PC-9 (cell line): ENCODE measurements at regions not wholly inside any gene's neighbourhood (a gene's known extent, or its start where the extent isn't known, plus 50 kb on each side); places are given as distances from the start of the nearest gene placed in this dataset.

Experiments
- BruUV-seq: library from RNA; stranded (reverse); fragments of 400-500 nt; replicated peaks from 2 replicates; lab custom pipeline; 2021; lab: Mats Ljungman, UMichigan
- CTCF ChIA-PET: fragments of 300-600 bp; sonication (Branson Sonifier 250); formaldehyde crosslinking; loops from one replicate; lab custom pipeline; 2022; ENCODE audit warnings: antibody characterized with exemption; lab: Charles Lee
- POLR2A ChIA-PET: fragments of 300-600 bp; sonication (Branson Sonifier 250); formaldehyde crosslinking; loops from one replicate; lab custom pipeline; 2022; ENCODE audit warnings: antibody characterized with exemption; ENCODE audit not compliant: unreplicated experiment; lab: Charles Lee
- DNase-seq, 2 experiments: peaks; one replicate each; pipeline versions ENCODE4 v3.0.0 to v3.0.0-alpha.2; 2015 to 2022; ENCODE audit warnings: mixed read lengths in 1 of 2
- H2AFZ ChIP-seq: fragments of 200-600 bp; sonication (generic); 2 replicates; pipeline ENCODE4 v1.8.1; 2017; ENCODE audit warnings: antibody characterized with exemption
- H3F3A ChIP-seq: fragments of 200-600 bp; sonication (generic); 2 replicates; pipeline ENCODE4 v1.8.1; 2017; ENCODE audit warnings: antibody characterized with exemption, mild to moderate bottlenecking, low read depth; ENCODE audit not compliant: insufficient read depth
- H3K27ac ChIP-seq: fragments of 200-600 bp; sonication (generic); 2 replicates; pipeline ENCODE4 v1.6.1; 2016; ENCODE audit warnings: mixed run types
- H3K27me3 ChIP-seq: fragments of 200-600 bp; sonication (generic); 2 replicates; pipeline ENCODE4 v1.6.1; 2016; ENCODE audit warnings: low read depth, mixed run types; ENCODE audit not compliant: insufficient read depth
- H3K36me3 ChIP-seq: fragments of 200-600 bp; sonication (generic); 2 replicates; pipeline ENCODE4 v1.6.1; 2016; ENCODE audit warnings: low read depth, mixed run types
- H3K4me1 ChIP-seq: fragments of 200-600 bp; sonication (generic); replicated peaks from 2 replicates; pipeline ENCODE4 v1.6.1; 2016; ENCODE audit warnings: mixed run types; ENCODE audit not compliant: insufficient read depth
- H3K4me2 ChIP-seq: fragments of 200-600 bp; sonication (generic); 2 replicates; pipeline ENCODE4 v1.6.1; 2017; ENCODE audit warnings: mixed run types
- H3K4me3 ChIP-seq: fragments of 200-600 bp; sonication (generic); 2 replicates; pipeline ENCODE4 v1.6.1; 2016; ENCODE audit warnings: mixed run types
- H3K79me2 ChIP-seq: fragments of 200-600 bp; sonication (generic); 2 replicates; pipeline ENCODE4 v1.6.1; 2017; ENCODE audit warnings: low read depth, mixed run types
- H3K9me2 ChIP-seq: fragments of 200-600 bp; sonication (generic); 2 replicates; pipeline ENCODE4 v1.8.1; 2017; ENCODE audit warnings: mild to moderate bottlenecking; ENCODE audit not compliant: insufficient read depth
- H3K9me3 ChIP-seq: fragments of 200-600 bp; sonication (generic); 2 replicates; pipeline ENCODE4 v1.8.1; 2016; ENCODE audit warnings: low read depth; ENCODE audit not compliant: insufficient read depth
- H4K20me1 ChIP-seq: fragments of 200-600 bp; sonication (generic); 2 replicates; pipeline ENCODE4 v1.8.1; 2017; ENCODE audit not compliant: insufficient read depth
- CTCF ChIP-seq: fragments of 200-600 bp; sonication (generic); conservative IDR thresholded peaks from 2 replicates; pipeline ENCODE4 v1.6.1; 2017; ENCODE audit warnings: mixed run types, antibody characterized with exemption, mild to moderate bottlenecking, moderate library complexity
- EZH2 ChIP-seq: fragments of 200-600 bp; sonication (generic); IDR thresholded peaks from 2 replicates; pipeline ENCODE4 v1.8.0; 2017; ENCODE audit warnings: antibody characterized with exemption, low read depth
- intact Hi-C: fragments of 100-400 bp; cut with micrococcal nuclease; formaldehyde crosslinking; loops from one replicate; pipeline ENCODE4 v1.10.0; 2022; ENCODE audit not compliant: unreplicated experiment

GRCh38 chr5:136679233-136679632 is 313.9 kb upstream of the TRPC7 start:
- no peak for DNase-seq
- H3K4me2 ChIP-seq = no peak overlapping the region
- no peak overlapping the region for H3K27ac ChIP-seq
- ChIA-PET POLR2A (no interaction called here), CTCF (no interaction called here)
- H3K4me3 ChIP-seq = no peak overlapping the region
- no peaks in the 10 kb centered on the region for H4K20me1 ChIP-seq
- TF ChIP-seq EZH2 (no peak), CTCF (no peak)
- H2AFZ ChIP-seq = no peak overlapping the region
- no TSS peak for BruUV-seq
- H3K36me3 ChIP-seq = no peaks in the 10 kb centered on the region
- H3F3A ChIP-seq = no peaks in the 10 kb centered on the region
- H3K9me2 ChIP-seq = no peaks in the 10 kb centered on the region
- H3K79me2 ChIP-seq = no peaks in the 10 kb centered on the region
- H3K4me1 ChIP-seq = peaks cover 8% of the 10 kb centered on the region; the same call in 1 of the 2 replicates
- peaks cover 10% of the 10 kb centered on the region for H3K9me3 ChIP-seq
- H3K27me3 ChIP-seq = no peaks in the 10 kb centered on the region
- intact Hi-C loops = no loop called here

DNA sequence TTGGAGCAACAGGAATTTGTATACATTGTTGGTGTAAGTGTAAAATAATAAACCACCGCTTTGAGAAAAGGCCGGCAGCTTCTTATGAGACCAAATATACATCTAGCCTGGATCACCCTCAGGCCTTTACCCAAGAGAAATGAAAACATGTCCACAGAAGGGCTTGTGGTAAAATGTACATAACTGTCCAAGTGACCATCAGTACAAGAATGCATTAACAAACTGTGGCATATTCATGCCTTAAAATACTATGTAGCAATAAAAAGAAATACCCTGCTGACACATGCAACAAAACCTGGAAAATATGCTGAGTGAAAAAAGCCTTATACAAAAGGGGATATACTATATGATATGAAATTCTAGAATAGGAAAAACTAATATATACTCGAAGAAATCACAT is 311.9 kb upstream of the TRPC7 start:
- Histone ChIP-seq H3K4me3 (no peak overlapping the region), H3K79me2 (no peaks in the 10 kb centered on the region), H4K20me1 (no peaks in the 10 kb centered on the region), H3K4me2 (no peak overlapping the region), H2AFZ (no peak overlapping the region), H3F3A (no peaks in the 10 kb centered on the region), H3K9me2 (no peaks in the 10 kb centered on the region), H3K4me1 (peaks cover 8% of the 10 kb centered on the region; the same call in 1 of the 2 replicates), H3K36me3 (0 out of 2 replicates have a peak, but pooled peaks cover 5% of the 10 kb centered on the region), H3K9me3 (peaks cover 4% of the 10 kb centered on the region; the same call in 1 of the 2 replicates), H3K27ac (no peak overlapping the region), H3K27me3 (no peaks in the 10 kb centered on the region)
- BruUV-seq = no TSS peak
- POLR2A ChIA-PET = no interaction called here
- CTCF ChIA-PET = no interaction called here
- intact Hi-C loops = no loop called here
- TF ChIP-seq CTCF (no peak), EZH2 (no peak)
- no peak for DNase-seq

GRCh38 chr5:136676685-136677084 is 311.3 kb upstream of the TRPC7 start:
- ChIA-PET POLR2A (no interaction called here), CTCF (no interaction called here)
- H3K27me3 ChIP-seq = no peaks in the 10 kb centered on the region
- H3K36me3 ChIP-seq = 0 out of 2 replicates have a peak, but pooled peaks cover 5% of the 10 kb centered on the region
- H3K4me1 ChIP-seq = peaks cover 8% of the 10 kb centered on the region; the same call in 1 of the 2 replicates
- H3K79me2 ChIP-seq = no peaks in the 10 kb centered on the region
- H2AFZ ChIP-seq = no peak overlapping the region
- no peak for DNase-seq
- no peaks in the 10 kb centered on the region for H4K20me1 ChIP-seq
- TF ChIP-seq CTCF (no peak), EZH2 (no peak)
- H3F3A ChIP-seq = no peaks in the 10 kb centered on the region
- no peak overlapping the region for H3K4me2 ChIP-seq
- no peak overlapping the region for H3K4me3 ChIP-seq
- no TSS peak for BruUV-seq
- no peak overlapping the region for H3K27ac ChIP-seq
- H3K9me3 ChIP-seq = peaks cover 4% of the 10 kb centered on the region; the same call in 1 of the 2 replicates
- H3K9me2 ChIP-seq = no peaks in the 10 kb centered on the region
- intact Hi-C loops = no loop called here
